GM21717 (cell line): ENCODE measurements at regions not wholly inside any gene's neighbourhood (a gene's known extent, or its start where the extent isn't known, plus 50 kb on each side); places are given as distances from the start of the nearest gene placed in this dataset.
A peak's percentile ranks its signal among the peaks of the same experiment; 100 is the strongest.

Source experiments
- ATAC-seq: cut with Tn5 transposase; IDR thresholded peaks from one replicate; pipeline ENCODE4 v1.9.1; 2021; ENCODE audit warnings: mild to moderate bottlenecking, moderate library complexity; ENCODE audit not compliant: unreplicated experiment

GRCh38 chr13:29959086-29959485 lies 108.7 kb upstream of the UBL3 start:
- no peak for ATAC-seq

GRCh38 chr13:29958476-29958875 lies 108.1 kb upstream of the UBL3 start:
- no peak for ATAC-seq

- ATAC-seq, result no peak
Measured at GRCh38 chr13:29957320-29957719, 106.9 kb upstream of the UBL3 start.

GRCh38 chr13:29956853-29957252 lies 106.4 kb upstream of the UBL3 start:
- no peak for ATAC-seq

- ATAC-seq, result no peak
Measured at GRCh38 chr13:29955137-29955650, 104.8 kb upstream of the UBL3 start.

- no peak for ATAC-seq
Measured at GRCh38 chr13:29954082-29955028, 103.9 kb upstream of the UBL3 start.

- ATAC-seq, result no peak
Measured at GRCh38 chr13:29953542-29953941, 103.1 kb upstream of the UBL3 start.

- ATAC-seq, result no peak
Measured at GRCh38 chr13:29952245-29952644, 101.8 kb upstream of the UBL3 start.

- ATAC-seq, result no peak
Measured at GRCh38 chr13:29948791-29949190, 98.4 kb upstream of the UBL3 start.

- ATAC-seq, result no peak
Measured at GRCh38 chr13:29948244-29948643, 97.8 kb upstream of the UBL3 start.

- ATAC-seq, result no peak
Measured at GRCh38 chr13:29947839-29948238, 97.4 kb upstream of the UBL3 start.

- ATAC-seq, result no peak
Measured at GRCh38 chr13:29946093-29946492, 95.7 kb upstream of the UBL3 start.

GRCh38 chr13:29943686-29944085 lies 93.3 kb upstream of the UBL3 start:
- ATAC-seq, result no peak

- no peak for ATAC-seq
Measured at GRCh38 chr13:29943273-29943672, 92.9 kb upstream of the UBL3 start.

GRCh38 chr13:29940715-29941114 lies 90.3 kb upstream of the UBL3 start:
- ATAC-seq, result no peak

GRCh38 chr13:29939158-29939557 lies 88.7 kb upstream of the UBL3 start:
- no peak for ATAC-seq

- ATAC-seq, result no peak
Measured at GRCh38 chr13:29937841-29938240, 87.4 kb upstream of the UBL3 start.

- ATAC-seq, result no peak
Measured at GRCh38 chr13:29937379-29937778, 87.0 kb upstream of the UBL3 start.

GRCh38 chr13:29936956-29937355 lies 86.5 kb upstream of the UBL3 start:
- ATAC-seq, result no peak

GRCh38 chr13:29936051-29936813 lies 85.8 kb upstream of the UBL3 start:
- ATAC-seq, result no peak

GRCh38 chr13:29935309-29935981 lies 85.0 kb upstream of the UBL3 start:
- ATAC-seq, result peak; percentile 96
